Astrocyte of the spinal cord (primary cell): ENCODE measurements at regions not wholly inside any gene's neighbourhood (a gene's known extent, or its start where the extent isn't known, plus 50 kb on each side); places are given as distances from the start of the nearest gene placed in this dataset.
A peak's percentile ranks its signal among the peaks of the same experiment; 100 is the strongest.

Source experiments
- DNase-seq: peaks from one replicate; pipeline ENCODE4 v3.0.0; 2011; ENCODE audit warnings: low read depth, low spot score
- H3K4me3 ChIP-seq: 2 replicates; pipeline ENCODE4 v1.5.1; 2011; ENCODE audit warnings: low read depth, mild to moderate bottlenecking, low read length, moderate library complexity
- CTCF ChIP-seq: IDR thresholded peaks from 2 replicates; pipeline ENCODE4 v1.5.1; 2012; ENCODE audit warnings: low read depth, mild to moderate bottlenecking, low read length, inconsistent platforms
- in situ Hi-C: cut with HindIII; loops from 2 replicates; pipeline ENCODE4 v1.10.0; 2017; ENCODE audit warnings: low sequenced_read_pairs

GRCh38 chr5:125865166-125865815 lies 557.9 kb upstream of the GRAMD2B start:
- H3K4me3 ChIP-seq: no peak overlapping the region
- DNase-seq: peak; percentile 35
- in situ Hi-C loops: no loop called here
- no peak for TF ChIP-seq CTCF

- in situ Hi-C loops: no loop called here
- no peak overlapping the region for H3K4me3 ChIP-seq
- no peak for DNase-seq
- no peak for TF ChIP-seq CTCF
Observed at GRCh38 chr5:125868036-125868435, 555.2 kb upstream of the GRAMD2B start.

- peak; percentile 20 for DNase-seq
- TF ChIP-seq CTCF: no peak
- in situ Hi-C loops: no loop called here
Observed at GRCh38 chr5:125870256-125870655, 553.0 kb upstream of the GRAMD2B start.

GRCh38 chr5:125874057-125874456 lies 549.2 kb upstream of the GRAMD2B start:
- no peak overlapping the region for H3K4me3 ChIP-seq
- TF ChIP-seq CTCF: no peak
- in situ Hi-C loops: no loop called here
- DNase-seq: no peak

More at GRCh38 chr5:125870256-125870655, 553.0 kb upstream of the GRAMD2B start:
- H3K4me3 ChIP-seq: no peak overlapping the region

- no peak for DNase-seq
- TF ChIP-seq CTCF: peak; percentile 16
- in situ Hi-C loops: no loop called here
Observed at GRCh38 chr5:125874717-125875116, 548.5 kb upstream of the GRAMD2B start.

GRCh38 chr5:125877248-125877647 lies 546.0 kb upstream of the GRAMD2B start:
- no peak overlapping the region for H3K4me3 ChIP-seq
- in situ Hi-C loops: no loop called here
- no peak for TF ChIP-seq CTCF
- DNase-seq: no peak

More at GRCh38 chr5:125874717-125875116, 548.5 kb upstream of the GRAMD2B start:
- no peak overlapping the region for H3K4me3 ChIP-seq

GRCh38 chr5:125882061-125882460 lies 541.1 kb upstream of the GRAMD2B start:
- DNase-seq: no peak
- no peak for TF ChIP-seq CTCF
- in situ Hi-C loops: no loop called here
- no peak overlapping the region for H3K4me3 ChIP-seq
